CD14-positive monocyte (primary cell): ENCODE measurements at regions not wholly inside any gene's neighbourhood (a gene's known extent, or its start where the extent isn't known, plus 50 kb on each side); places are given as distances from the start of the nearest gene placed in this dataset.

Experiments used
- DNase-seq, 3 donors: peaks; one replicate each; pipeline ENCODE4 v3.0.0-alpha.2; 2011 to 2022
- H2AFZ ChIP-seq: 2 replicates; pipeline ENCODE4 v1.6.0; 2012; ENCODE audit warnings: mild to moderate bottlenecking, low read depth, low read length, inconsistent platforms; ENCODE audit not compliant: insufficient read depth, poor library complexity, severe bottlenecking
- H3K27ac ChIP-seq, 2 donors: 1 replicate in 1 of 2; 2 replicates in 1 of 2; pipeline ENCODE4 v1.5.1; 2012 to 2013; ENCODE audit warnings: low read length in 2 of 2, control low read depth in 1 of 2, inconsistent platforms in 1 of 2, low read depth in 1 of 2, mild to moderate bottlenecking in 1 of 2
- H3K27me3 ChIP-seq, 2 donors: one replicate each; pipeline versions ENCODE4 v1.6.0 to v1.6.1; 2011 to 2013; ENCODE audit warnings: low read length in 2 of 2; ENCODE audit not compliant: control insufficient read depth in 2 of 2, insufficient read depth in 2 of 2
- H3K36me3 ChIP-seq, 2 donors: replicated peaks in 1 of 2; 1 replicate in 1 of 2; 2 replicates in 1 of 2; pipeline versions ENCODE4 v1.5.1 to v1.6.1; 2012 to 2013; ENCODE audit warnings: low read length in 2 of 2, control low read depth in 1 of 2, inconsistent platforms in 1 of 2, mild to moderate bottlenecking in 1 of 2; ENCODE audit not compliant: insufficient read depth in 2 of 2, control insufficient read depth in 1 of 2
- H3K4me1 ChIP-seq, 2 donors: 1 replicate in 1 of 2; 2 replicates in 1 of 2; pipeline versions ENCODE4 v1.5.1 to v1.6.1; 2012 to 2013; ENCODE audit warnings: low read length in 2 of 2, control low read depth in 1 of 2, inconsistent platforms in 1 of 2, mild to moderate bottlenecking in 1 of 2, moderate library complexity in 1 of 2; ENCODE audit not compliant: insufficient read depth in 2 of 2, control insufficient read depth in 1 of 2
- H3K4me2 ChIP-seq: replicated peaks from 2 replicates; pipeline ENCODE3; 2012; ENCODE audit warnings: low read length, moderate library complexity, mild to moderate bottlenecking; ENCODE audit not compliant: poor library complexity, severe bottlenecking; ENCODE audit errors: extremely low read depth
- H3K4me3 ChIP-seq, 3 experiments: fragments of 200-600 bp in 1 of 3; sonication (generic) in 1 of 3; replicated peaks in 1 of 3; 1 replicate in 2 of 3; 2 replicates in 1 of 3; pipeline ENCODE4 v1.5.1; 2011 to 2013; ENCODE audit warnings: low read length in 3 of 3, mild to moderate bottlenecking in 3 of 3, control low read depth in 2 of 3, low read depth in 2 of 3, inconsistent platforms in 1 of 3, moderate library complexity in 1 of 3
- H3K79me2 ChIP-seq: 2 replicates; pipeline ENCODE4 v1.6.0; 2012; ENCODE audit warnings: mild to moderate bottlenecking, control low read depth, inconsistent platforms, low read length, moderate library complexity; ENCODE audit not compliant: insufficient read depth
- H3K9ac ChIP-seq: 2 replicates; pipeline ENCODE4 v1.6.0; 2017; ENCODE audit warnings: low read length, mild to moderate bottlenecking; ENCODE audit not compliant: insufficient read depth, poor library complexity, severe bottlenecking
- H3K9me3 ChIP-seq, 2 donors: replicated peaks in 1 of 2; 1 replicate in 1 of 2; 2 replicates in 1 of 2; pipeline versions ENCODE4 v1.5.1 to v1.6.1; 2012 to 2013; ENCODE audit warnings: low read length in 2 of 2, control low read depth in 1 of 2; ENCODE audit not compliant: control insufficient read depth in 1 of 2, insufficient read depth in 1 of 2
- H4K20me1 ChIP-seq: 2 replicates; pipeline ENCODE4 v1.6.0; 2012; ENCODE audit warnings: mild to moderate bottlenecking, low read length, control low read depth, moderate library complexity; ENCODE audit not compliant: insufficient read depth
- H3K27ac Mint-ChIP-seq, 7 donors: one replicate each; pipeline ENCODE4 v1.8.0; 2020; ENCODE audit warnings: mild to moderate bottlenecking in 7 of 7, mixed read lengths in 7 of 7, moderate library complexity in 6 of 7, inconsistent platforms in 2 of 7
- H3K27me3 Mint-ChIP-seq, 3 donors: one replicate each; pipeline ENCODE4 v1.8.0; 2021 to 2022; ENCODE audit warnings: low read depth in 3 of 3, mild to moderate bottlenecking in 3 of 3, mixed read lengths in 3 of 3, moderate library complexity in 3 of 3, inconsistent platforms in 1 of 3
- H3K36me3 Mint-ChIP-seq, 2 donors: one replicate each; pipeline ENCODE4 v1.8.0; 2020; ENCODE audit warnings: mixed read lengths in 2 of 2, inconsistent platforms in 1 of 2, mild to moderate bottlenecking in 1 of 2
- H3K4me1 Mint-ChIP-seq: one replicate; pipeline ENCODE4 v1.8.0; 2020; ENCODE audit warnings: mild to moderate bottlenecking, mixed read lengths
- H3K4me3 Mint-ChIP-seq, 2 donors: one replicate each; pipeline ENCODE4 v1.8.0; 2020; ENCODE audit warnings: mild to moderate bottlenecking in 2 of 2, mixed read lengths in 2 of 2, moderate library complexity in 1 of 2
- H3K9me3 Mint-ChIP-seq, 7 donors: one replicate each; pipeline ENCODE4 v1.8.0; 2020 to 2022; ENCODE audit warnings: mixed read lengths in 7 of 7, mild to moderate bottlenecking in 6 of 7, moderate library complexity in 6 of 7, inconsistent platforms in 2 of 7
- CTCF ChIP-seq: fragments of 200-600 bp; IDR thresholded peaks from one replicate; pipeline ENCODE4 v1.8.0; 2022; ENCODE audit warnings: antibody characterized with exemption, mild to moderate bottlenecking
- WGBS: methylation state at CpG from one replicate; pipeline ENCODE4 v1.1.5; 2013; ENCODE audit warnings: missing lambda C conversion rate; ENCODE audit not compliant: insufficient coverage; 5-methylcytosine and 5-hydroxymethylcytosine counted together
- intact Hi-C, 2 donors: fragments of 100-400 bp; cut with micrococcal nuclease; formaldehyde crosslinking; loops; one replicate each; pipeline versions ENCODE4 v1.15.0 to v1.15.1; 2023

GRCh38 chr2:5026571-5027234 lies 665.5 kb upstream of the SOX11 start:
- WGBS: 89% methylated on average over 6 of the region's 9 CpGs
- Histone ChIP-seq H4K20me1 (no peaks in the 10 kb centered on the region), H3K79me2 (no peaks in the 10 kb centered on the region), H3K9me3 (peaks cover 12 to 26% of the 10 kb centered on the region in 2 donors), H2AFZ (no peak overlapping the region), H3K4me1 (no peaks in the 10 kb centered on the region), H3K27ac (no peak overlapping the region), H3K36me3 (no peaks in the 10 kb centered on the region), H3K4me2 (no peak overlapping the region), H3K9ac (no peak overlapping the region), H3K27me3 (no peaks in the 10 kb centered on the region), H3K4me3 (no peak overlapping the region)
- Mint-ChIP-seq H3K9me3 (peaks cover 8 to 40% (median 11%) of the 10 kb centered on the region in 7 donors), H3K27ac (no peak overlapping the region), H3K4me3 (no peak overlapping the region), H3K27me3 (peaks cover 0 to 2% (median 0%) of the 10 kb centered on the region in 3 donors), H3K36me3 (no peaks in the 10 kb centered on the region), H3K4me1 (no peaks in the 10 kb centered on the region)
- no peak for DNase-seq
- intact Hi-C loops: no loop called here
- no peak for TF ChIP-seq CTCF

GRCh38 chr2:5035057-5035488 lies 657.1 kb upstream of the SOX11 start:
- intact Hi-C loops: no loop called here
- no peak overlapping the region for H2AFZ ChIP-seq
- TF ChIP-seq CTCF: no peak

More at GRCh38 chr2:5035057-5035488, 657.1 kb upstream of the SOX11 start:
- H3K4me2 ChIP-seq: no peak overlapping the region
- H3K36me3 ChIP-seq: no peaks in the 10 kb centered on the region
- H3K9ac ChIP-seq: no peak overlapping the region
- H3K27ac Mint-ChIP-seq: no peak overlapping the region
- H3K4me1 Mint-ChIP-seq: no peaks in the 10 kb centered on the region
- 100% methylated on average over 3 of the region's 6 CpGs for WGBS
- no peak overlapping the region for H3K4me3 Mint-ChIP-seq
- peaks cover 0 to 5% of the 10 kb centered on the region in 2 donors for H3K9me3 ChIP-seq
- H3K27me3 Mint-ChIP-seq: peaks cover 0 to 1% (median 0%) of the 10 kb centered on the region in 3 donors
- no peaks in the 10 kb centered on the region for H3K27me3 ChIP-seq
- no peaks in the 10 kb centered on the region for H3K36me3 Mint-ChIP-seq
- H3K4me3 ChIP-seq: no peak overlapping the region
- no peak overlapping the region for H3K27ac ChIP-seq
- no peaks in the 10 kb centered on the region for H4K20me1 ChIP-seq
- H3K79me2 ChIP-seq: no peaks in the 10 kb centered on the region
- H3K9me3 Mint-ChIP-seq: peaks cover 0 to 17% (median 0%) of the 10 kb centered on the region in 7 donors
- no peak for DNase-seq
- no peaks in the 10 kb centered on the region for H3K4me1 ChIP-seq
